ENCODE measurements at regions not wholly inside any gene's neighbourhood (a gene's known extent, or its start where the extent isn't known, plus 50 kb on each side); places are given as distances from the start of the nearest gene placed in this dataset.

GRCh38 chr20:52631469-52631868 is 340.7 kb upstream of the TSHZ2 start:
- TF ChIP-seq EZH2 (IDR thresholded peaks at IDR 0.05; ENCODE audit: low read length, unreplicated experiment) (no peak), CTCF (conservative IDR thresholded peaks at IDR 0.05; ENCODE audit: low read depth, low read length) (no peak), EZH2phosphoT487 (IDR thresholded peaks at IDR 0.05; ENCODE audit: borderline replicate concordance, low read length) (no peak)
